BE2C (cell line): ENCODE measurements at regions not wholly inside any gene's neighbourhood (a gene's known extent, or its start where the extent isn't known, plus 50 kb on each side); places are given as distances from the start of the nearest gene placed in this dataset.

ENCODE experiments used
- DNase-seq: peaks from one replicate; pipeline ENCODE4 v3.0.0-alpha.2; 2020
- H3K27me3 ChIP-seq: fragments of 250-450 bp; sonication (Bioruptor Pico); 2 replicates; pipeline ENCODE4 v1.5.1; 2020; ENCODE audit warnings: mild to moderate bottlenecking
- H3K36me3 ChIP-seq: fragments of 250-450 bp; sonication (Bioruptor Pico); 2 replicates; pipeline ENCODE4 v1.5.1; 2020; ENCODE audit warnings: mild to moderate bottlenecking
- H3K4me1 ChIP-seq: fragments of 250-450 bp; sonication (Bioruptor Pico); 2 replicates; pipeline ENCODE4 v1.5.1; 2020
- H3K4me3 ChIP-seq: 2 replicates; pipeline ENCODE4 v1.5.1; 2011; ENCODE audit warnings: low read depth, low read length
- H3K9me3 ChIP-seq: fragments of 250-450 bp; sonication (Bioruptor Pico); 2 replicates; pipeline ENCODE4 v1.5.1; 2020
- TF ChIP-seq, protein P1 (sequence below): IDR thresholded peaks from 2 replicates; pipeline ENCODE4 v1.5.1; 2012; ENCODE audit warnings: mild to moderate bottlenecking, low read depth, low read length

DNA sequence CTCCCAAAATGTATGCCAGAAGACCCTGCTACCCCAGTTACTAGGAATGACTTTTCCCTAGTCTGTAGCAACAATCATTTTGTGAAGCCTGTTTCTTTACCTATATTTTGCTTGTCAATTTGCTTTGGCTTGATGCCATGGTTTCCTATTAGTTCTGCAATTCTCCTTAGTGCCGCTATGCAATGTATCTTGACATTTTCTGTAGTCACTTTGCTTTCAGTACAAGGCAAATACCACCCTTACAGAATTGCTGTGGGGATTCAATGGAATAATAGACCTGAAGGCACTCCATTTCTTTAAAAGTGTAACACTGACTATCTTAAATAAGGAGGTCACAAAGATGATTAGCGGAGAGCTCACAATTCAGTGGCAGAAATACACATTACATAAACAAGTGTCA, 291.1 kb downstream of the NR2F1-AS1 start:
- H3K4me3 ChIP-seq = no peak overlapping the region
- no peaks in the 10 kb centered on the region; the same call in 1 of the 2 replicates for H3K4me1 ChIP-seq
- H3K27me3 ChIP-seq = no peaks in the 10 kb centered on the region
- no peaks in the 10 kb centered on the region for H3K36me3 ChIP-seq
- no peak for DNase-seq
- TF ChIP-seq, protein P1, sequence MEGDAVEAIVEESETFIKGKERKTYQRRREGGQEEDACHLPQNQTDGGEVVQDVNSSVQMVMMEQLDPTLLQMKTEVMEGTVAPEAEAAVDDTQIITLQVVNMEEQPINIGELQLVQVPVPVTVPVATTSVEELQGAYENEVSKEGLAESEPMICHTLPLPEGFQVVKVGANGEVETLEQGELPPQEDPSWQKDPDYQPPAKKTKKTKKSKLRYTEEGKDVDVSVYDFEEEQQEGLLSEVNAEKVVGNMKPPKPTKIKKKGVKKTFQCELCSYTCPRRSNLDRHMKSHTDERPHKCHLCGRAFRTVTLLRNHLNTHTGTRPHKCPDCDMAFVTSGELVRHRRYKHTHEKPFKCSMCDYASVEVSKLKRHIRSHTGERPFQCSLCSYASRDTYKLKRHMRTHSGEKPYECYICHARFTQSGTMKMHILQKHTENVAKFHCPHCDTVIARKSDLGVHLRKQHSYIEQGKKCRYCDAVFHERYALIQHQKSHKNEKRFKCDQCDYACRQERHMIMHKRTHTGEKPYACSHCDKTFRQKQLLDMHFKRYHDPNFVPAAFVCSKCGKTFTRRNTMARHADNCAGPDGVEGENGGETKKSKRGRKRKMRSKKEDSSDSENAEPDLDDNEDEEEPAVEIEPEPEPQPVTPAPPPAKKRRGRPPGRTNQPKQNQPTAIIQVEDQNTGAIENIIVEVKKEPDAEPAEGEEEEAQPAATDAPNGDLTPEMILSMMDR = no peak
- H3K9me3 ChIP-seq = no peaks in the 10 kb centered on the region

DNA sequence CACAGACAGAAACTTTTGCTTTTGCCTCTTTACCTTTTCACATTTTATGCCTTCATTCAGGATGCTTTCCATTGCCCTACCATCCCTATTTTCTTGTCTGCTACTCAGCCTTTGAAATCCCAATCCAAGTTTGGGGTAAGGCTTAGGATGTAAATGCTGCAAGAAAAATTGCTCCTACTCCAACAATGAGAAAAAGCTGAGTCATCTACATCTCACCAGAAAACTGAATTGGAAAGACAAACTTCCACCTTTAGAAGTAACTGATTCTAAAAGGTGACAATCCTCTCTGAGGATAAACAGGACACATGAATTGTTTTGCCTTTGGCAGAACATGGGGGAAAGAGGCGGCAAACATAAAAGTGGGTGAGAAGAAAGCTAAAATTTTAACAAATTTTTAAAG, 295.6 kb downstream of the NR2F1-AS1 start:
- H3K4me3 ChIP-seq = no peak overlapping the region
- TF ChIP-seq, protein P1 = no peak
- DNase-seq = no peak
- no peaks in the 10 kb centered on the region for H3K27me3 ChIP-seq
- no peaks in the 10 kb centered on the region for H3K36me3 ChIP-seq
- H3K9me3 ChIP-seq = no peaks in the 10 kb centered on the region
- peaks cover 26% of the 10 kb centered on the region for H3K4me1 ChIP-seq

DNA sequence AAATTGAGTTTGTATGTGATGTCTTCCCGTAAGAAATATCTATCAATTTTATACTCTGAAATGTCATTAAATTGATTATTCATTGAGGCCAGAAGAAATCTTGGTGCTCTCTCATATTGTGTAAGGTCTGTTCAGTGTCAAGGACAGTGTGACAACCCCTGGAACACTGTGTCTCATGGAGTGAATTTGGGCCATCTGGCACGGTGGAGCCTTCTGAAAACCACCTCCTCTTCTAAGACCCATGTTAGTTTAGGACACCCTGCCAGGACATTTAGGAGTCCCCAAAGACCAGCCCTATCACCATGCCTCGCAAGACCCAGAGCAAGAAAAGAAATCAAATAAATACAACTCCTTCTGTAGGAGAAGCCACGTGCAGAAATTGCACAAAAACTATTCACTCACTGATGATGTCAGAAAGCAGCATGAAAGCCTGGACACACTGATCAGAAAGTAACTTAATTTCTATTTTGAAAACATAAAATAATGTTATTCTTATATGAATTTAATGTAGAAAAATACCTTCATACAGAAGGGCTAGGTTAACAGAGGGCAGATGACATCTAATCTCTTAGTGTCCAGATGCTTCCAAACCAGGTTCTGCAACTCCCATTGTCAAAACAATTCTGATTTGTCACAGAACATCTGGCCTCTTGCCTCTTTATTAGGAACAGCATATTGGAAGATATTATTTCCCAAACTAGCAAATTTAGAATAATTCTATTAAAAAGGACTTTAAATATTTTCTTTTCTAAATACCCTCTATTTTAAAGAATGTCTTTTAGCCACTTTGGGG, 298.8 kb downstream of the NR2F1-AS1 start:
- no peaks in the 10 kb centered on the region for H3K36me3 ChIP-seq
- no peaks in the 10 kb centered on the region for H3K9me3 ChIP-seq
- H3K27me3 ChIP-seq = no peaks in the 10 kb centered on the region
- TF ChIP-seq, protein P1 = no peak
- no peak overlapping the region for H3K4me3 ChIP-seq
- DNase-seq = peak; percentile 46
- H3K4me1 ChIP-seq = peaks cover 33% of the 10 kb centered on the region

DNA sequence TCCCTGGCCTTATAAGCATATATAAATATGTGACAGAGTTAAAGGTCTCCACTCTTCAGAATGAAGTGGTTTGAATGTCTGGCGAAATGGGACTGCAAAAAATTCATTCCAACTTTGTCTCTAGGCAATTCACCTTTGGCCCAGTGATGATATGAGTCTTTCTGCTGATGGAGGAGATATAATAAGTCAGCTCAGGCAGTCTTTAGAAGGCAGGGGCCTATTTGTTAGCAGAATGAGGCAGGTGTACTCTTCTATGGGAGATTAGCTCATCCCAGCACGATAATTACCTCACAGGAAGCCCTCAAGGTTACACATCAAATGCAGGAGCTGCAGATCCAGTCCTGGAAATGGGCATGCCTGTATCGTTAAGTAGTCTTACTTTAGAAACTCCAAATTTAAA, 300.5 kb downstream of the NR2F1-AS1 start:
- no peak overlapping the region for H3K4me3 ChIP-seq
- no peaks in the 10 kb centered on the region for H3K36me3 ChIP-seq
- H3K27me3 ChIP-seq = no peaks in the 10 kb centered on the region
- no peaks in the 10 kb centered on the region for H3K9me3 ChIP-seq
- TF ChIP-seq, protein P1 = no peak
- peaks cover 33% of the 10 kb centered on the region for H3K4me1 ChIP-seq
- DNase-seq = peak; percentile 44

DNA sequence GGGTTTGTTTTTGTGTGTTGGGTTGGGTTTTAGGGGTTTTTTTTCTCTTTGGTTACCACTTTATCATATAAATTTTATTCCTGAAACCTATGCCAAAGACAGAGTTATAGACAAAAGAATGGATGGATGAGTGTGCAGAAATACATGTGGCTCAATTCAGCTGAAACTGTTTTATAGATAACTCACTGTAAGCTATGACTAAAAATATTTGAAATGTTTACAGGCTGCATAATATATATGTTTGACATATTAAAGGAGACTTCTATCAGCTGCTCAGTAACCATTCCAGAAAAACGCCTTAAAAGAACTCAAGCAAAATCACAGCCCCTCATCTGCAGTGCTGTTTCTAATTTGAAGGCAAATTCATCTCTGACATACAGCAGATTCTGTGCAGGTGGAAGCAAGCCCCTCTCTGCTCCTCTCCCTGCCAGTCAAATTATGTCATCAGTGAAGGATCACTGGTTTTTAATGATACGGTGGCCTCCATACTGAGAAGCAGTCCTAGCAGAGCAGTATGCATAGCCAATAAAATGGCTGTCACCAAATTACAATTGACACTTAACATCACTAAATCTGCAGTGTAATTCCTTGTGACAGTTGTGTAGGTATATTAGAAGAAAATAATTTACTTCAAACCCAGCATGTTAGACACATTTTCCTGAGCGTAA, 301.6 kb downstream of the NR2F1-AS1 start:
- H3K4me3 ChIP-seq = 0 out of 2 replicates have a peak overlapping the region, but pooled peaks have one; percentile 18
- TF ChIP-seq, protein P1 = no peak
- H3K9me3 ChIP-seq = no peaks in the 10 kb centered on the region
- H3K36me3 ChIP-seq = no peaks in the 10 kb centered on the region
- H3K4me1 ChIP-seq = peaks cover 33% of the 10 kb centered on the region
- DNase-seq = peak; percentile 71
- no peaks in the 10 kb centered on the region for H3K27me3 ChIP-seq

DNA sequence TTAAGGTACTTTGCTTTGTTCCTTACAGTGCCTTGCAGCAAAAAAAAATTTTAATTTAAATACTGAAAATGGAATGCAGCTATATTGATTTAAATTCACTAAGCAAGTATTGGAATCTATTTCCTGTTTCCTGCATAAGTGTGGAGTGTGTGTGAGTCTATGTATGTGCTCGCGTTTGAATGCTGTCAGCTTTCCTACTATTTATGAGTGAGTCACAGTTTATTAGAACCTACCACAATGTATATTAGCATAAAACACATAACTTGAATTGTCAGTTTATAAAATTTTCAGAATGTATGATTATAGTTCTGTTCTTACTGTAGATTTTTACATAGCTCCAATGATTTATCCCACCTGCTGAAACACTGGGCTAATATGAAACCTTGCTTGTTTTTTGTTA, 302.1 kb downstream of the NR2F1-AS1 start:
- no peak overlapping the region for H3K4me3 ChIP-seq
- DNase-seq = no peak
- TF ChIP-seq, protein P1 = no peak
- no peaks in the 10 kb centered on the region for H3K9me3 ChIP-seq
- H3K36me3 ChIP-seq = no peaks in the 10 kb centered on the region
- no peaks in the 10 kb centered on the region for H3K27me3 ChIP-seq
- peaks cover 33% of the 10 kb centered on the region for H3K4me1 ChIP-seq
